ENCODE measurements at regions not wholly inside any gene's neighbourhood (a gene's known extent, or its start where the extent isn't known, plus 50 kb on each side); places are given as distances from the start of the nearest gene placed in this dataset.
"Not testable (repeated sequence)": the region's sequence is repeated elsewhere in the genome, so short reads cannot be mapped to it uniquely, and the experiment has no call there.

DNA sequence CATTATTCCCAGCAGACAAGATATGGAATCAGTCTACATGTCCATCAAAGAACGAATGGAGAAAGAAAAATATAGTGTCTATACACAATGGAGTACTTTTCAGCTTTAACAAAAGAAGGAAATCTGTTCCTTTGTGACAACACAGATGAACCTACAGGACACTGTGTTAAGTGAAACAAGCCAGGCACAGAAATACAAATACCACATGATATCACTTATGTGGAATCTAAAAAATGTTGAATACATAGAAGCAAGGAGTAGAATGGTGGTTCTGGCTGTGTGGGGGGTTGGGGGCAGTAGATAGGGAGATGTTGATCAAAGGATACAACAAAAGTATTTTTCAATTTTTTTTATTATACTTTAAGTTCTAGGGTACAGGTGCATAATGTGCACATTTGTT, 347.7 kb upstream of the MAP2 start:
- DNase-seq = no peak

DNA sequence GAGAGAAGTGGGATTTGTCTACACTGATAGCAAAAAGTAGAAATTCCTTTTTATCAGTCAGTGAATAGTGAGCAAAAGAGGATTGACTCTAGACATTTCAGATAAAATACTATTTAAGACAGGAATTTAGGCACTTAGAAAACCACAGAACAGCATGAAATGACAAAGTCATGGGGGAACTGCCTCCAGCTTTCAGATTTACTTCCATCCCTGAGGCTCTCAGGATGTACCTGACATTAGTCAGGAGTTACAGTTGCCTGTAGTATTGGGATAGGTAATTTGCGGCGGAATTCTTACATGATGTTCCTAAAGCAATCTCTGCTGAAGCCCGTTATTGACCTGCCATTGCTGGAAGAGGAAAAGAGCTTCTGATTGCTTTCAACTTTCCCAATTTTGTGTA, 337.1 kb upstream of the MAP2 start:
- DNase-seq = no peak

DNA sequence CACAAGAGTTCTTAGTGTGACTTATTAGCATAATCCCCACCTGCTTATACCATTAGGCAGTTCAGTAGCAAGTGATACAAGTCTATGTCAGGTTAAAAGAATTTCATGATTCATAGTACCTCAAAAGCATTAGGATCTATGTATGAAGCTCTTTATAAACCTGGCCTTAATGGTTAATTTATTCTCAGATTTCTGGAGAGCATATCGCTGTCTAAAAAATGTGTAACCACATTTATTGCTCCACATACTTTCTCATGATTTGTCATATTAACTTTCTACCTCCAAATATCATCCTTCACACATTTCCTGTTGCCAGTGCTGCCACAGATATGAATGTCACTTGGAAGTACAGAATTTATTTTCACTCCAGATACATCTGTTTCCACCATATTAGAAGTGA, 332.8 kb upstream of the MAP2 start:
- DNase-seq = no peak

DNA sequence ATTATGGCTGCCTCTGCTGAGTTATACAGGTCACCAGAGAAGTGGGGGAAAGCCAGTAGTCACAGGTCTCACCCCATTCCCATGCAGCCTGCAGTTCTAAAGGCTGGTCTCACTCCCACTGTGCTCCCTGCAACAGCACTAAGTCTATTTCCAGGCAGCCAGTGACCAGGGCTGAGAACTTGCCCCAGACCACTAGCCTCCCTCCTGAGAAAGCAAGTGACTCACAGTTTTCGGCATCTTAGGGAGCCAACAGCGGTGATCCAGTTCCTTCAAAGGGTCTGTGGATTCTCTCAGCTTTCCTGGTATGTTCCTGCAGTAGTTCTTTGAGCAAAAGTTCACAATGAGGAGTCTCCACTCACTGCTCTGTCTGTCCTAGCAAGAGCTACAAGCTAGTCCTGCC, 329.6 kb upstream of the MAP2 start:
- no peak for DNase-seq

DNA sequence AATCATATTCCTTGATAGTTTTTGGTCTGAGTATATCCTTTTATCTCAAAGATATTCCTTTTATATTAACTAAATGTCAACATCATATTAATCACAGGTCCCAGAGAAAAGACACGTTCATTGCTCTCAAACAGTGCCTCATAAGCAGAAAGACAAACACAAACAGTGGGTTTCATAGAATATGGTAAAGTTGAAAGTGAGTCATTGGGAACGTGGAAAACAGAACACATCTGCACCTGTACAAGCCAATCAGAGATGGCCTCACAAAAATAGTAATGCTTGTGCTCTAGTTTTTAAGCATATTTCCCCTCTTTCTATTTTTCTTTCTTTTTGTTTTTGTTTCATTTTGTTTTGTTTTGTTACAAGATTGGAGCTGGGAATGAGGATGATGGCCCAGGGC, 328.4 kb upstream of the MAP2 start:
- DNase-seq = no peak

DNA sequence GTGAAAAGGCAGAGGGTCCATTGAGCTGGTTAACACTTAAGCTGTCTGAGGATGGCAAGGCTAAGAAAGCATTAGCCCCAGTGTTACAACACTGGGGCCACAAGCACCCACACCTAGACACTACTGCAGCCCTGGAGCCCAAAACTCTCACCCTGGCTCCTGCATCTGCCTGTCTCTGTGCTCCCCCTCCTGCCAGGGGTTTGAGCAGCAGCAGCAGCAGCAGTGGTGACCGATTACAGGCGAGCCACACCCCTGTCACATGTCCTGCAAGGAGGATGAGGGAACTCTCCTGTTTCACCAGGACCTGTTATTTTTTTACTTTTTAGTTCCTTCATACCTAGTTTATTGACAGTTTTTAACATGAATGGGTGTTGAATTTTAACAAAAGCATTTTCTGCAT, 326.7 kb upstream of the MAP2 start:
- DNase-seq = no peak

DNA sequence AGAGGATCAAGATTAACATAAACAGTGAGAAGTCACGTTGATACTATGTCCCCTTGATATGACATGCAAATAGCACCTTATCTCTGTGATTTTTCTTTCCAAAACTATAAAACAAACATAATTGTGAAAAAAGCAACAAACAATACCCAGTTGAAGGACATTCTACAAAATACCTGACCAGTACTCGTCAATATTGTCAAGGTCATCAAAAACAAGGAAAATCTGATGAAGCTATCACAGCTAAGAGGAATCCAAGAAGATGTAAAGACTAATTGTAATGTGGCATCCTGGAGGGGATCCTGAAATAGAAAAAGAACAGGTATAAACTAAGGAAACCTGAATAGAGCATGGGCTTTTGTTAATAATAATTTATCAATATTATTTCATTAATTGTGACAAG, 321.5 kb upstream of the MAP2 start:
- DNase-seq = no peak

DNA sequence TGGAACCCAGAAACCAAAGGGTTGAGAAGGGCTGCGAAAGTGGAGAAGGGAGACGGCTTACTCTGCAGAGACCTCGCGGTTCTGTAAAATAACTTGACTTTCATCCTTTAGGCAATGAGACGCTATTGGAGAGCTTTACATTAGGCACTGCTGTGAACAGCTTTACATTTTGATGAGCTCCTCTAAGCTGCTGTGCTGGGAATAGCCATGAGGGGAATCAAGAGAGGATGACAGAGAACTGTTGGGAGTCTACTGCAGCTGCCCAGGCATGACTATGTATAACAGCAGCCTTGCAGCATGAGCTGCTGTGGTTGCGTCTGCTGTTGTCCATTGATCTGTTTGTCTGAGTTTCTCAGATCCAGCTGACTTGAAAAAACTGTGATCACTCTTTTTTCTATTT, 310.8 kb upstream of the MAP2 start:
- DNase-seq = no peak

DNA sequence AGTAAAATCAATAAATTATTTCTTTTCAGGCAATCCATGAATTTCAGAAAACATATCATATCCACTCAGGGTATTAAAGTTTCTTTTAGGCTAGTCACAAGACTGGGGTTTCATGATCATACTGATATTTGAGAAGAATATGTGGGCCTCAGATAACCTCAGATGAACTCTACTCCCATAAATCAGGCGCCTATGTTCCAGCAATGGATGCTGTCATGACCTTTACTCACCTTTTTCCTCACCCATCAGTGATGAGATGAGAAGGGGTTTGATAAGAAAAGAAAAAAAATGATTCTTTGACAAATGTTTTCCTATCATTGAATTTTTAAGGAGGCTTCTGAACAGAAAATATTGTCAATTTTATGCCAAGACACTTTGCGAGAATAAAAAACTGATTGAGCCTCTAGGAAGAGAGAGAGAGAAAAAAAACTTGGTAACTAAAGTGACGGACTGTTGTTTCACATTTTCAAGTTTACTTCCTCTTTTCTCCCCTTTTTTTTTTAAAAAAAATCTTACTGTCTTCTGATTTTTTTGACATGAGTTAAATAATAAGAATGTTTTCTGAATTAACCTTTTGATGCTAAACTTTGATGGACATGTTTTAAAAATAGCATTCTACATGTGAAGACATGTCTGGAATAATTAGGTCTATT, 309.1 kb upstream of the MAP2 start:
- DNase-seq = no peak

DNA sequence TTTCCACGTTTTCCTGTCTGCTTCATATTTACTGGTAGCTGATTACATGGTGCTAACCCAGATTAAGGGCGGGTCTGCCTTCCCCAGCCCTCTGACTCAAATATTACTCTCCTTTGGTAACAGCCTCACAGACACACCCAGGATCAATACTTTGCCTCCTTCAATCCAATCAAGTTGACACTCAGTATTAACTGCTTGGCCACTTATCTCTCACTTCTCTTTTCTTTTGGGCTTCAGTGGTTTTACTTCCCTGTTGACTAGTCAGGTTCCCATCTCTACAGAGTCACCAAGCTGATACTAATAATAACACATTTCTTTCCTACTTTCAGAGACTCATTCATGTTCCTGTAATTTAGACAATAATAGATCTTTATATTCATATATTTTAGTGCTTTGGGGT, 302.2 kb upstream of the MAP2 start:
- DNase-seq = no peak

DNA sequence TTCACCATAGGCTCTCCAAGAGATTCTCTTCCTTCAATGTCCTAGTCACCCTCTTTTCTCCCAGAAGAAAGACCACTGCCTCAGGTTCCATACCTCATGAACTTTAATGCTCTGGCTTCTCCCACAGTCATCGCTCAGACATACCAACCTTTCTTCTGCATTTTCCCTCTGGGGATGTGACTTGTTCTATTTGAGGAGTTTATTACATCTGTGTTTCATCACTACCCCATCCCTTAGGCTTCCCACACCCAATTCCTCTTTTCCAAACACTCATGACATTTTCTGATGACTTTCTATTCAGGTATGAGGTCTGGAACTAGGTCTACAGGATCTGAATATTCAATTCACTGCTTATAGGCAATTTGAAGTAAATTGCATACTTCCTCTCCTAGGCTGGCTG, 298.6 kb upstream of the MAP2 start:
- DNase-seq = no peak

DNA sequence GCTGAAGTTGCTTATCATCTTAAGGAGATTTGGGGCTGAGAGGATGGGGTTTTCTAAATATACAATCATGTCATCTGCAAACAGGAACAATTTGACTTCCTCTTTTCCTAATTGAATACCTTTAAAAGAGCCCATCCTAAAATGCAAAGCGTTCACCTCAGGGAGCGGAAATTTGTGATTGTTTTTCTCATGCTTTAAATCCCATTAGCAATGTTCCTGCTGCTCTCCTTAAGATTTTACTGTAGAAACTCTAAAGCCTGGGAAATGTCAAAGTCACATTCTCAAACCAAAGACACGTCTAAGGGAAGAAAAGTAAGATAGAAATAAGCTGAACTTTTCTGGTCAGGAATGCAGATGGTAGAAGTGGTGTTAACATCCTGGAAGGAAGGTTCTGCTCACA, 285.8 kb upstream of the MAP2 start:
- DNase-seq = no peak

DNA sequence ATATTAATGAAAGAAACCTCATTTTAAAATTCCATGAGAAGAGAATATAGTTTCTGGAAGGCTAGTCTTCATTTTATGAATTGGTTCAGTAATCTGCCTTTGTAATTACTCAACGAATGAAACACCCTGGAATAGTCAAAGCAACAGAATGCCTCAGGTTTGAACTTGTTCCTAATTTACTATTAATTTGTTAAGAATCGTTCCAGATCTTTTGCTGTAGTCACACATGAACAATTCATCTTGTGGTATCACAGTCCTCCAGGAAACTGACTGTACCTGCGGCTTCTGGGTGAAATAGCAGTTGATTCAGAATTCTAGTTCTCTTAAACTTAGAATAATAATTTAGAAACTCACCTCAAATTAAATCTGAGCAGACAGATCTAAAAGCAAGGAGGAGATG, 282.7 kb upstream of the MAP2 start:
- no peak for DNase-seq

DNA sequence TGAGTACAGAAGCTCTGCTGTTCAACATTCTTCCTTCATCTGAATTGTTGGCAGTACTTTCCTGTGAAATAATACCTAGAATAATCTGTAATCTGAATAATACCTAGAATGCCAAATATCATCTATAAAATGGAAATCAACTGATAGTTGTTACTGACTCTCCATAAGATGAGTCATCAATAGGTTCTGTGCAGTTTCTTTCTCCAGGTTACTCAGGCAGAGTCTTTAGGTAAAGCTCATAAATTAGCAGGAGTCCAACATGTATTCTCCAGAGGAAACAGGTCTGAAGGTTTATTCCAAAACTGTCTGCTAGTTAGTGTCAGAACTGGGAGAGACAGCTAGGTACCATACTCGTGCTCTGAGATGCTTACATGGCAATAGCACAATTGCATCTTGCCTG, 282.0 kb upstream of the MAP2 start:
- DNase-seq = no peak

DNA sequence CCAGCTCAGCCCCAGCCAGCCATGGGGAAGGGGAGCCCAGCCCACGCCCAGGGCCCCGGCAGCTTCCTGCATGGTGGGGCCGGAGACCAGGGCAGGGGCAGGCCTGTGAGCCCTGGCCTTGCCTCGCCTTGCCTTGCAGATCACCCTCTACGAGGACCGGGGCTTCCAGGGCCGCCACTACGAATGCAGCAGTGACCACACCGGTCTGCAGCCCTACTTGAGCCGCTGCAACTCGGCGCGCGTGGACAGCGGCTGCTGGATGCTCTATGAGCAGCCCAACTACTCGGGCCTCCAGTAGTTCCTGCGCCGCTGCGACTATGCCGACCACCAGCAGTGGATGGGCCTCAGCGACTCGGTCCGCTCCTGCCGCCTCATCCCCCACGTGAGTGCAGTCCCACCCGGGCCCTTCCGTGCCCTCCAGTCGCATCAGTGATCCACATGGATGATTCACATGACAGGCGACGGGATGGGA, 278.6 kb upstream of the MAP2 start:
- not testable (repeated sequence) for DNase-seq

DNA sequence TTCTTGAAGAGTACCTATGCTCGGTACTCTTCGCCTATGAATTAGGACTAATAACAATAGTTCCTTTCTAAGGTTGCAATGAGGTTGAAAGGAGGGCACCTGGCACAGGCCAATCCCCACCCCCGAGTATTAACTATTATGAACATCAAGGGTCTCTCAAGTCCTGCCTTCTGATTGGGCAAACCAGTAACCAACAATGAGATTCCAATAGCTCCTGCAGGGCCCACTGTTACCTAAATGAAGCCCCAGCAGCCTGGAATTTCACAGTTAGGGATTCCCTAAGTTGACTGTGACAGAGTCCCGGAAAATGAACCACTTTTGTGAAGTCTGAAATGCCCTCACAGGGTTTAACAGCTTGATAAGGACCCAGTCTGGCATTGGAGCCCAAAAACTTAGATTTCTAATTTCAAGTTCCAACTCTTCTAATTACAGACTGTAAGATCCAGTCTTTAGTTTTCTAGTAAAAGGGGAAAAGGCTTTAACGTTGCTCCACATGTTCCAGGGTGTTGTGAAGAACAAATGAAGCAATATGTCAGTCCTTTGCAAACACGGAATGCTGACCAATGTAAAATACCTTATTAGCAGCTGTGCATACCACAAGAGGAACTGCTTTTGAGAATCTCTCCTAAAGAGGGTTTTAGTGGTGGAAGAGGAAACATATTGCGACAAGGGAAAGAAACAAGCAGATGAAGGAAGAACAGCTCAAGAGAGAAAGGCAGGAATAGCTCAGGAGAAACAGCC, 277.7 kb upstream of the MAP2 start:
- no peak for DNase-seq

DNA sequence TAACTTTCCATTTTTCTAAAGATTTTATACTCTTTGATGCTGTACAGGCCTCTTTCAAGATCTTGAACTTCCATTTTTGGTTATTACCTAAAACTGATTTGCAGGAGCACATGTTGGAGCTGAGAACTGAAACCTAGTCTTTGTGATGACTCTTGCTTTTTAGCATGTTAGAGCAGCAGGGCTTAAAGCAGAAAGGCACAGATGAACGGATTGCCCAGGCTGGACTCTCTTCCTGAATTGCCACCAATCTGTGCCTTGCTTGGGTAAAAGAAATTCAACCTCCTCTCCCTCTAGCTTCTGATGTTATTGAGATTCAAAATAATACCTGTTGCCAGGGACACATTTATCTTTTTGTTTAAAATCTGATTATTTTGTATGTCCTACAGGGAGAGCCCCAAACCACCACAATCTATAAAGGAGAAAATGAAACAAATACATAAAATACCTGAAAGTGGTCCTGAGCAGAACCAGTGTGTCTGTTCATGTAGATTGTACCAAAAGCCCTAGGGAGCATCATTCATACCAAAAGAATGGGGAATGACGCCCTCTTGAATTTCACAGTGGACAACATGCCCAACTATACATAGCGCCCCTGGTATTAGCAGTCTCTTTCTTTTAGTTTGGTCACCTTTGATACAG, 277.0 kb upstream of the MAP2 start:
- no peak for DNase-seq

DNA sequence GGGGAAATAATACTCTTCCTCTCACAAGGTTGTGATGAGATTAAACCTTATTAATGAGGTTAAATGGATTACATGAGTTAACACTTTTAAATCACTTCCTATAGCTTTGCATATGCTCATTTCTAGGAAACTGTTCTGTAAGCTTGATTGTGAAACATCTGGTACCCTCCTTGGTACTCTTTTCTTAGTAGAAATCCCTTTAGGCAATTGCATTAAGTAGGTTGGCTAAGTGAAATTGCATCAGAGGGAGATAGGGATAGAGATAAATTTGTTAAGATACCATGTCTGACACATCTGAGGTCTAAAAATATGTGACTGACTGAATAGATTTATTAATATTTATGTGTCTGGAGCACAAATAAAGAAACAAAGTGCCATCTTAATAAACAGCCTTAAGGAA, 275.9 kb upstream of the MAP2 start:
- no peak for DNase-seq

DNA sequence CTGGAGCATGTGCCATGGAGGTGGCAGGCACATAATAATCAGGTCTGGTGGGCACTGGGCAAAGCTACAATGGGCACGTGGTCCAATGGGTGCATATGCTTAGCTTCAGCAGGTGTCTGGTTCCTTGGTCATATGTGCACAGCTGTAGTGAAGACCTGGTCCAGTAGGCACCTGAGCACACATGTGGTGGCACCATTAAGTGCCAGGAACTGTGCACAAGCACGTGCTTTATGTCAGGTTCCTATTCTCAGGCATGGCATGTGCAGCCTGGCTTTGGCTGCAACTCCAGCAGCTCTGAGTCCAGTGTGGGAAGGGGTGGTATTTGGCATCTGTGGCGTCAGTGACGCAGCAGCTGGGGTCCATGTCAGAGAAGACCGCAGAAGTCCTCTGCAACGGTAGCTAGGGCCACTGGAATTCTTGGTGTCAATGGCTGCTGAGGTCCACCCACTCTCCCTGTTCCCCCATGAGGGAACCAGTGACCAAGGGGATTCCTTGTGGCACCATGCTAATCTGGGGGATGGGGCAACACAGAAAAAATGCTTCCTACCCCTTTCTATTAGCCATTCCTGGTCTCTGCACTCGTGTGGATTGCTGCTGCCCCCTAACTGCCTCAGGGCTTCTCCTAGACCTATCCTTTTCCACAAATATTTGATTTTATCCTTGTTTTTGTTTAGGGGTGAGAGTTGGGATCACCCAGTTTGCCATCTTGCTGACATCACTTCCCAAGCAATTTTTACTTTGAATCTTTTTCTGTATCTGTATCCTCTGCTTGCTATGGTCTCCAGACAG, 262.9 kb upstream of the MAP2 start:
- no peak for DNase-seq

DNA sequence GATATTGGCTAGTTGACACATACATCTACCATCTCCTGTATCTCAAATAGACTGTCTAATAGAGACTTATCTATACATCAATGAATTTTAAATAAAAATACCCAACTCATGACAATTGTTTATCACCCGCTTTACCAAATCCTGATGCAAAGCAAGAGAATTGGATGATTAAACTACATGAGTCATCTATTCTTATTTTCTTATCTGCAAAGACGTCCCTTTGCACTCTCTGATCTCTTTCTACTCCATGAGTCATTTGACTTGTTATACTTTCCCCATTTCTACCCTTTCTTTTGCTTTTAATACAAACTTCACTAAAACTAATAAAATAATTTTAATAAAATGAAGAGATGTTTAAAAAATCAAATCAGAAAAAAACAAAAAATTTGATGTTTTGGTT, 261.7 kb upstream of the MAP2 start:
- DNase-seq = no peak

DNA sequence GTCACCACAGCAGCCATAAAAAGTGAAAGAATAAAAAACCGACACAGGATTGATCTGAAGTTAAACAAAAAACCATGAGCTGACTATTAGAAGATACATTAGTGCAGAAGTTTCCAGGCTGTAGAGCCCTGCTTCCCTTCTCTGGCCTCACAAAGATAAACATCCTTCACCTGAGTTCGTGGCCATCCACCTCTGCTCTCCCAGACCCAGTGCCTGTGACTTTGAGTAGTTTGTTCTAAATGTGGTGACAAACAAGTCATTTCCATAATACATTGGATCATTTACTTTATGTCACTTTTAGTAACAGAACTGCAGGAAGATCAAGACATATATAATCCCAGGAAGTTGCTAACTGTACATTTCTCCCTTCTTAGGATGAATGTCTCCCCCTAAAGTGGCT, 241.9 kb upstream of the MAP2 start:
- no peak for DNase-seq

DNA sequence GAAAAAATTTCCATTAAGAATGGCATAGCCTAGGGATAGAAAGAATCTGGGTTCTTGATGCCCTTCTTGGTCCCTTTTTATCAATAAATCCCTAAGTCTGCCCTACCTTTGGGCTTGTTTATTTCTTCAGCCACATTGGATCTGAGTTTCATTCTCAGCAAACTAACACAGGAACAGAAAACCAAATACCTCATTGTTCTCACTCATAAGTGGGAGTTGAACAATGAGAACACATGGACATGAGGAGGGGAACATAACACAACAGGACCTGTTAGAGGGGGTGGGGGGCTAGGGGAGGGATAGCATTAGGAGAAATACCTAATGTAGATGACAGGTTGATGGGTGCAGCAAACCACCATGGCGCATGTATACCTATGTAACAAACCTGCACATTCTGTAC, 237.0 kb upstream of the MAP2 start:
- not testable (repeated sequence) for DNase-seq

DNA sequence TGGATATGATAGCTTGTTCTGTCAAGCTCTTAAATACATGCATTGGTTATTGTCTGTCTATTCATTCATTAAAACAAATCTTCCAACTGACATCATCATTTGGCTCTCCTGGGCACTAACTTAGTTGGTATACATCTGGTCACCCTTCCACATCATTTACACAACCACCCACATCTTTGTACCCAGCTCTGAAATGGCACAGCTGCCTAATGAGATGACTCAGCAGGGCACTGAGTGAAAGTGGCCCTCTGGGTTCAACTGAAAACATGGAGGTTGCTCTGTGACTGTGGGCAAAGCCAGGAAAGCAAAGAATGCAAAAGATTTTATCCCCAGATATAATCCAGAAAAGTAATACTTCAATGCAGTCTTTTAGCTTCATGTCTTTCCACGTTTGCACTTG, 234.0 kb upstream of the MAP2 start:
- no peak for DNase-seq

DNA sequence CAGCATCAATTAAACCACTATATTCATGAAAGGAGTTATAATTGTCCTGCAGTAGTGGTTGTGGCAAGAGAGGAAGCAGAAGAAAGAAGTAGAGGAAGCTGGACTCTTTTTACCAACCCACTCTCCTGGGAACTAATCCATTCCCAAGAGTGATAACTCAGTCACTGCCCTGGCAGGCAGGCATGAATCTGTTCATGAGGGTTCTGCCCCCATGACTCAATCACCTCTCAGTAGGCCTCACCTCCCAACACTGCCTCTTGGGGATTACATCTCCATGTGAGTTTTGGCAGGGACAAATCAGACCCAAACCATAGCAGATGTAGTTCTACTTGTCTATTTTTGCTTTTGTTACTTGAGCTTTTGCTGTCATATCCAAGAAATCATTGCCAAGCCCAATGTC, 232.7 kb upstream of the MAP2 start:
- DNase-seq = no peak
